ENCODE measurements at regions not wholly inside any gene's neighbourhood (a gene's known extent, or its start where the extent isn't known, plus 50 kb on each side); places are given as distances from the start of the nearest gene placed in this dataset.
A peak's percentile ranks its signal among the peaks of the same experiment; 100 is the strongest.

DNA sequence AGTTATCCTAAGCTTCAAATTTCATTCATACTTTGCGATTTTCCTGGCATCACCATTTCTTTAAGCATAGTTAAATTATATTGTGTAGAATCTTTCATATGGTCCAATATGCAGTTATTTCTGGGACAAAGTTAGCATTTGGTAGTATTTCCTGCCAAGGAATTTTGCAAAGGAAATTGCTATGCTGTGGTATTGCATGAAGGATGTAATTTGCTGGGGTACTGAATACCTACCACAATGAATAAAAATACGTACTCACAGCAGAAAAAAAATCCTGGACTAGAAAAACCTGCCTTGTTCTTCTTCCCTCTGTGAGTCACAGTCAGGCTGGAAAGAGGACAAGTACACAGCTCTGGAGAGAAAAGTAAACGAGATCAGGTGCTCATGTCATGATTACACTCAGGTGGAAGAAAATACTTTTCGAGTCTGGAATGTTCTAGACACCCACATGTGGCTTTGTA lies 241.2 kb downstream of the PTBP2 start:
- peak; percentile 8 for DNase-seq (ENCODE audit: low spot score)

DNA sequence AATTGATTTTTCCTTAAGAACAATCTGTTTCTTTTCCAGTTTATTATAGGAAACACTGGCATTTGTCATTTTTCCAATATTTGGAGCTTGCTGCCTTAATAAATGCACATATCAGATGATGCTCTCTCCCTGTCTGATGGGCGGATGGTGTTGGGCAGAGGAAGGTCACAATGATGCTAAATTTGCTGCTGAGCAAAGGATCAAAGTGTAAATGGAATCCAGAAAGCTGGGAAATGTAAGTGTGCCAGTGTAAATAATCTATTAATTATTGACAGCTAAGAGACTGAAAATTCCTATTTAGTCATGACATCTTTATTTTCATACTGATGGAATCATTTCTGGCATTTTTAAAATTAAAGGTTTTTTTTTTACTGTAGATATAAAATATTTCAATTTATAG lies 243.2 kb downstream of the PTBP2 start:
- FAIRE-seq (no peak), DNase-seq (ENCODE audit: low spot score) (no peak)

More for the DNA sequence above, 241.2 kb downstream of the PTBP2 start:
- FAIRE-seq: no peak

DNA sequence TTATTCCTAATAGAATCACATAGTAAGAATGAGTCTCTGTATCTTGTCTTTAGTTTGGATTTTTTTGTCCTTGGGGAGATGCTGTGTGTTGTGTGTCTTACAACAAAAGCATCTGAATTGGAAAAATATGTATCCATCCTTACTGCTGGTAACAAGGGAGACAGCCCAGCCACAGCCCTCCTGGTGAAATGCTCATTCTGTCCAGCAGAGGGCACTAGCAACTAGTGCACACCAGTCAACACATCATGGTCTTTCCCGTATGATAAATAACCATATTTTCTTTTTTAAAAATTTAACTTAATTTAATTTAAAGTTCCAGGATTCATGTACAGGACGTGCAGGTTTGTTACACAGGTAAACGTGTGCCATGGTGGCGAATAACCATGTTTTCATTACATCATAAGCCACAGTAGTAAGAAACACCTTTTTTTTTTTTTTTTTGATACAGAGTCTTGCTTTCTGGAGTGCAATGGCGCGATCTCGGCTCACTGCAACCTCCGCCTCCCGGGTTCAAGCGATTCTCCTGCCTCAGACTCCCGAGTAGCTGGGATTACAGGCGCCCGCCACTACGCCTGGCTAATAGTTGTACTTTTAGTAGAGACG lies 245.1 kb downstream of the PTBP2 start:
- DNase-seq (ENCODE audit: low spot score): peak; percentile 61
- FAIRE-seq: peak; percentile 65

DNA sequence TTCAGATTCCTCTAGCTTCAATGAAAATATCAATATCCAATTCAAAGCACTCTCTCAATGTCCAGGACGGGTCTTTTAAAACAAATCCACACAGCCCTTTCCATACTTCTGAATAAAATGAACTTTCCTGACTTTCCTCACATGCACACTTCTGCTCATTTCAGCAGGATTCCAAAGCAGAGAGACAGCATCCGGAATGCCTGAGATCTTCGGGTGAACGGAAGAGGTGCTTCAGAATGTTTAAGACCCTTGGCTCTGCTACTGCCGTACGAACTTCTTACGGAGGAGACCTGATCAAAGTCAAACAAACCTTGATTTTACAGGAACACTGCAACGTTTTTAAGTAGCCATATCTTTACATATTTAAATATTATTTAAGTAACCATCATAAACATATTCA lies 245.7 kb downstream of the PTBP2 start:
- DNase-seq (ENCODE audit: low spot score) (no peak), FAIRE-seq (no peak)

DNA sequence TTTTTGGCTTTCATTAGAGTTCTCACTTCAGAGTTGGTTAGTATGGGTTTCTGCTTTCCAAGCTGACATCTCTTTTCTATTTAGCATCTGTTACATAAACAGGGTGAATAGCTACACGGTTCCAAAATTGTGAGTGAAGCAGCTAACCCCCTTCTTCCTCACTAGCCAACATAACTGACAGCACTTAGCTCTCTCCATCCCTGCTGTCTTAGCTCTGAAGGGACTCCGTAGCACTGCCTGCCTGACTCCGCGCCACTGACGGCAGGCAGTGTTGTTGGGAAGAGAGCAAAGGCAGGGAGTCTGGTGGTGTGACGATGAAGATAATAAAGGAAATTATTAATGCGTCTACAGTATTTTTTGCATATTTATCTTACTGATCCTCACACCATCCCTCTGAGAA lies 247.0 kb downstream of the PTBP2 start:
- DNase-seq (ENCODE audit: low spot score): no peak
- no peak for FAIRE-seq

DNA sequence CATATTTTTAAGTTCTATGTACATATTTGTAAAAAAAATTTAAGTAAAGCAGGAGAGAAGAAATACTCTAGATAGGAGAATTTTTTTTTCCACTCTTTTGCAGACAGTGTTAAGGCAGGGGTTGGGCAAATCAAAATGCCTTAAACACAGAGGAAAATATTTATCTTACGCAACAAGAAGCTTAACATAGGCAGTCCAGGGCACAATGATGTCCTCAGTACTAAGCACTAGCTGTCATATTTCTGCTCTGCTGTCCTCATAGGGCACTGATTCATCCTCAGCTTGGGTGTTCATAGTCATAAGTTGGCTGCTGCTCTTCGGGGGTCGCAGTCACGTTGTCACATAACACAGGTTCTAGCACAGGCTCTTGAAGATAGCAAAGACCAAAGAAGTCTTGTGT lies 247.4 kb downstream of the PTBP2 start:
- FAIRE-seq (no peak), DNase-seq (ENCODE audit: low spot score) (no peak)

DNA sequence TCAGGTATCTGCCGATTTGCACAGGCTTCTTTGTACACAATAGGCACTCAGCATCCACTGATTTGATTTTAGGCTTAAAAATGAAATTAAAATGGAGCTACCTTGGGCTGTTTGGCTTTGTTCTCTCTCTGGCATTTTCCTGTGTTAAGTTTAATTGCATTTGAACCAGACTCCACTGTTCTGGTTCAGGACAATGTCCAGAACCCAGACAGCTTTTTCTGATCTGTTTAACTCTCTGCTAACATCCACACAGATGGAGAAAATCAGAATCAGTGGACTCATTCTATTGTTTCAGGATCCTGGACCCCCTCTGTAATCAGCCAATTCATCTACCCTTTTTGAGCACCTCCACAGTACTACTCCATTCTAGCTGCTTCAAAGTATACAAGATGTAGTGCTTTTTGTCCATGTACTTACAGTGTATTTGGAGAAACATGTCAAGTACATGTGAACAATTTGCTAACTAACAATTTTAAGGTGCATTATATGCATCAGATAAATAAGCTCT lies 248.1 kb downstream of the PTBP2 start:
- no peak for DNase-seq (ENCODE audit: low spot score)
- FAIRE-seq: no peak

DNA sequence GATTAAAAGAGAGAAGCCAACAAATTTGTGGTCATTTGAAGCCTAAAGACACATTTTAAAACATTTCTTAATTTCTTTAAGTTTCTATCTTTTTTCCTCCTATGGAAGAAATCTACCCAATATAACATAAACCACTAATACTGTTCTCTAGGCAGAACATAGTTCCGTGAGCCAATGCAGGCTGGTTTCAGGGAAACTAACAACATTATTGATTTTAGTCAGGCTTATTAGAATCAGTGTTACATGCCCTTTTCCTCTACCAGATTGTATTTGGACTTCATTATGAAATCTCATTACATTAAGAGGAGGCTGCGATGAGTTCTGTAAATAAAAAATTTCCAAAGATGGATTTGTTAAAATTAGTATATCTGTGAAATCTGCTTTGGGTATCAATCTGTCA lies 249.9 kb downstream of the PTBP2 start:
- FAIRE-seq: no peak
- DNase-seq (ENCODE audit: low spot score): no peak

DNA sequence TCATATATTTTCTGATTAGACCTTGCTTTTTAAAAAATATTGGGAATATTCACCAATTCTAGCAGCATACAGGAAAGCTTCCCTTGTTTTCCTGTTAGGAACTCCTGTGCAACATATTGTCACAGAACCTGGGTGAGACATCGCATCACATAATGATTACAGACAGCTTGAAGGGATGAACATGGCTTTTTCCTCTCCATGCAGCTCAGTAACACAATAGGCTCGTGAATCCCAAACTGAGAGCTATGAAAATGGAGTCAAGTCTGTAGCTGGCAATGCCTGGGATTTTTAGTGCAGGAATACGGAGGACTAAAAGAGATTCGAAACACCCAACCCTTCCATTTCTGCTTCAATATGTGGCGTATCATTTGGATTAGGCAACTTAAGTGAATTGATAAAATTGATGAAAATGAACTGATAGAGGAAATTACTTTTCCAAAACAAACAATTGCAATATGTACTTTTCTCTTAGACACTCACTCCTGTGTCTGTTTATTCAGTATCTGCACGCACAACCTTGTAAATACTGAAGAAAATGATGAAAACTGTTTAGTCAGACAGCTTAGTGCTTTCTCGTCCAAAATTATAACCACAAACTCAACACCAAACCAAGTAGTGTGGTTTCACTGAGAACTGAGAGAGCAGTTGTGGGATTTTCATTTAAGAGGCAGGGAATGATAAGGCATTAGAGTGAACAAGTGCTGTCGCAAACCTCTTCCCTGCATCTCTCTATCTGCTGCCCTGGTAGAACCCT lies 250.4 kb downstream of the PTBP2 start:
- FAIRE-seq: no peak

DNA sequence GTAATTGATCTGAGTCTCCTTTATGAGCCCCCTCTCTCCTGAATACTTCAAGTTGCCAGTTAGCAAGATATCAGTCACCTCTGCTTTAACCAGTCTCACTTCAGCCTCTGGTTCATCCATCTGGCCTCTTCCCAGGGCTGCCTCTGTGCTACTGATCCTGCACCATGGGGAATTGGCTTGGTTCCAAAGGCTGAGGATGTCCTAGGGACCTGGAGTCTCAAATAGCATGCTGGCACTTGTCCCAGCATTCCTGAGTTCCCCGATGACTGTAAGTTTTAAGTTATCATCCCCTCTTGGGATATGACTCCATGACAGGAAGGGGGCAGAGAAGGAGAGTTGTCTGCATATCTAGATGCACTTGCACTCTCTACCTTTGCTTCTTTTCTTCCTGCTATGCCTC lies 252.0 kb downstream of the PTBP2 start:
- DNase-seq (ENCODE audit: low spot score) (peak; percentile 25), FAIRE-seq (no peak)

More for the DNA sequence above, 250.4 kb downstream of the PTBP2 start:
- no peak for DNase-seq (ENCODE audit: low spot score)

DNA sequence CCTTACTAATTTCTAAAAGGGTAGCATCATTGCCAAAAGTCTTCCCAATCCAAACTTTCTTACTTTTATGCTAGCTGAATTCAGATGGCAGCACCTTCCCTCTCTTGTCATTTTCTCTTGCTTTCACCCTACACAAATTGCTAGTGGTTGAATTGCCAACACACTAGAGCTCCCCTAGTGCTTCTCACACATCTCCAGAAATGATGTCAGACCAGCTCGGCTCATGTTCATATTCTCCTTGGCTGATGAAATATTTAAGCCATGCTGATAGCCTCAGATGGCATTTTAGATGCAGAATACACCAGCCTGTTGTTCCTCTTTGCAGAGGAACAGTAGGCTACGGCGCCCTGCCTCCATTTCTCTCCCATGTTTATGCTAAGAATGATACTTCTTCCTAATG lies 256.9 kb downstream of the PTBP2 start:
- no peak for DNase-seq (ENCODE audit: low spot score)

DNA sequence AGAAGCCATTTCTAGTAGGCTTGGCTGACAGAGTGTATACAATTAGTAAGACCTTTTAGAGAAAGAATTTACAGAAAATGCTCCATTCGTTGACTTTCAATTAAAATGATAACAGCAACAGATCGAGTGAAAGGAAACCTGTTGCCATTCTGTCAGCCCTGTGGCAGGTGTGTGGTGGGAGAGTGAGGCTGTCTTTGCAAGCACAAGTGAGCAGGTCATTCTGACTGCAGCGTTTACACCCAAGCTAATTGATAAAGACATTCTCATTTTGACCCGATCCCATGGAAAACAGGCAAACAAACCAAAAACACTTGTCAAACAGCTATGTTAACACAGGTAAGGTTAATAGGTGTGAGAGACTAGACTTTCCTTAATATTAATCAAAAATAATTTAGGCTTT lies 257.3 kb downstream of the PTBP2 start:
- DNase-seq (ENCODE audit: low spot score) (no peak), FAIRE-seq (no peak)

More for the DNA sequence above, 256.9 kb downstream of the PTBP2 start:
- no peak for FAIRE-seq

DNA sequence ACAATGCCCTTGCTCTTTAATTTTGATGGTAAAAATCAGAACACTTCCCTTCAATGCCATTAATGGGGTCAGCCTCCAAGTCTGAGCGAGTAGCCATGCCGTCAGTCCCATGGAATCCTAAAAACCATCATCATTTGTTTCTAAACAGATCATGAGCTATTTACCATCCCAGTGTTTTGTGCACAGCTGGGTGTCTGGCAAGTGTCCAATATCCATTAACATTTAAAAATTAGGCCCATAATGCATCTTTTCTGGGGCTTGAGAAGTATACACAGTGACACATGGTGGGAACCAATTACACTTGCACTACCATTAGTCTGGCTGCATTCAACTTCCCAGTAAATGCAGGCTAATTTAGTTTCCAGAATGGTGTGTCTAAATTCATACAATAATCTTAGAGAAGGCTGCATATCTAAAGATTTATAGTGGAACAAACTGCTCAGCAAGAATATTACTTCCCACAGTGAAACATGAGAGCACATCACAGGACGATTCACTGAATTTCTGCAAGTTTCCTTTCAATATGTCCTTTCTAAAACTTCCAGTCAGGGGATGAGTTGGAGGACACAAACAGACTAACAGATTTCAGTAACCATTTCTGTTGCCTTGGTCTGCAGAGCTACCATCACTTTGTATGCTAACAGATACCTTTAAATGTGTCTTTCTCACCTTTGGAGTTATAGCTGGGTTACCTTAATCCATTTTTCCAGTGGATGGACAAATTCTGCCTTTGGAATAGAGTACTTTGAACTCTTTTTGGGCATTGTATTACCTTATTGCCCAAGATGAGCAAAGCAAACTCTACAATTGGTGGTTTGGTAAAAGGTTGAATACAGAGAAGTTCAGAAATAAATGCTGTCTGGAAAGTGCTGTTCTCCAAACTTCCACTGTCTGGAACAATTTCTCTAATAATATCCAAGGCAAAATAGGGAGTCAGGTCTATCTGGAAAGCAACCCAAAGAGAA lies 258.0 kb downstream of the PTBP2 start:
- FAIRE-seq: no peak
- DNase-seq (ENCODE audit: low spot score): no peak

DNA sequence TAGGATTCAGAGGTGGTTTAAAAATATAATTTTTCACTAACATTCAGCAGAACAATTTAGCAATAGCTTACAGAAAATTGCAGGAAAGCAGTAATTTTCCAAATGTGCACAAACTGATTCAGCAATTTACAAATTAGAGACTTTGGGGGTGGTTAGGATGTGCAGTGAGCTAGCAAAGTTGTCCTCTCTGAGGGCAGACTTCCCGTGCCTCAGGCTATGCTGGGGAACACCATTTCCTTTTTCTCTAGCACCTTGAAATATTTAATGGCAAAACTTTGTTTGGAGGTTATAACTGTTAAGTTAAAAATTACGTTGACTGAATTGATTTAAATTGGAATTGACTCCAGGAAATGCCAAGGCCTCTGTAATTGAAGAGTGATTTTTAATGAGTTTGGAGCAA lies 258.9 kb downstream of the PTBP2 start:
- no peak for FAIRE-seq
- no peak for DNase-seq (ENCODE audit: low spot score)

DNA sequence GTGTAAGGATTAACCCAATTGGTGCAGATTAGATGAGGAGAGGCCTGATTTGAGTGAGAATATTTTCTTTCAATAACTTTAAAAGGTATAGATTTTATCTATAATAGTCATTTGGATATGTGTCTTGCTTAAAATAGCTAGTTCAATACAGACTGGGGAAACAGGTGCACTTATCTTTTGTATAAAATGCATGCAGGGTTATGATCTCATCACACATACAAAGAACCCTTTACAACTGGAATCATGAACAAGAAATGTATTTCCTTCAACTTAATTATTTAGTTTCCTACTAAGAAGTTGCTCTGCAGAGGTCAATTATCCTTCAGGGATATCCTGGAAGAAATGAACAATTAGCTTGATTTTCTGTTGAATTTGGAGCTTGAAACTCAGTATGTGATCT lies 259.6 kb downstream of the PTBP2 start:
- FAIRE-seq: no peak
- no peak for DNase-seq (ENCODE audit: low spot score)

DNA sequence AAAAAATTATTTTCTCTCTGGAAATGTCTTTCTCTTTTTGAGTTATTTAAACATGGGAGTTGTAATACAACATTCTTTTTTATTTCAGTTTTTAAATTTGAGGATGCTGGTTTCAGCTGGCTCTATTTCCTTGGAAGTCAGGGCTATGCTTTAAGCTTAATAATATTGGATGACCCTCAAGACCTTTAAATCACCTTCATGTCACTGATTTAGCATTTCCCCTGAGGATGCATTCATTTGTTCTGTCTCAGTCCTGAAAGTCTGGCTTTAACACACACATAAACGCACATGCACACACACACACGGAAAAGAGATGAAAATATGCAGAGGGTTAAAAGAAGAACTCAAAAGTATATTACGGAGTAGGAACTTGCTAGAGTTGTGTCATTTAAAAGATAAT lies 260.5 kb downstream of the PTBP2 start:
- DNase-seq (ENCODE audit: low spot score): no peak
- no peak for FAIRE-seq

DNA sequence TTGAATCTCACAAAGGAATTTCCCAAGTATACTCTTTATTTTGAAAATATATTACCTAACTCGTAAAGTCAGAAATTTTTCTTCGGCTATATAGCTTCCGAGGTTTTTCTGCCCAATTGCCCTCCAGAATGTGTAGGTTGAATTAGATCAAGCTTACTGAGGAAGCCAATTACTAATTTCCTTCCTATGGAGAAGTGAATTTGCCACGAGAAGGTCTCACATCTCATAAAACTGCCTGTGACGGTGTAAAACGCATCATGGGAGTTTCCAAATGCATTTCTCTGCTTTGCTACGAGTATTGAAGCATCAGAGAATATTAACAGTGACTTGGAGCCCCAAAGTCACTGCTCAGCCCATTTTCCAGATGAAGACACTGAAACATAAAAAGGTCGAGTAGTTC lies 262.3 kb downstream of the PTBP2 start:
- no peak for FAIRE-seq
- no peak for DNase-seq (ENCODE audit: low spot score)

DNA sequence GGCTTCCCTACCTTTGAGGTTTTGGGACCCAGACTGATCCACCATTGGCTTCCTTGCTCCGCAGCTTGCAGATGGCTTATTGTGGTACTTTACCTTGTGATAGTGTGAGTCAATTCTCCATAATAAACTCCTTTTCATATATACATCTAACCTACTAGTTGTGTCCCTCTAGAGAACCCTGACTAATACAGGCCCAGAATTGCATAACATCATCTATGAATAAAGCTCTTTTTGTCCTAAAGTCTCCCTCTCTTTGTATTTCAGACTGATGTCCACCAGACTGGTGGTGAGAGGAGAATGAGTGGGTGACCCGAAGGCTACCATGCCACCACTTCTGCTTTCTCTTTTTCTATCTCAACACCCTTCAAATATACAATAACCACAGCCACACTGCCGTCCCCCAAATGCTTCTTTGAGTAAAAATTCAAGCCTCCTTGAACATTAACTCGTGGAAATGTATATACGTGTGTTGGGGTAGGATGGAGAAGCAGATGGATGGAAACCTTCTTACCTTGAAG lies 265.7 kb downstream of the PTBP2 start:
- no peak for DNase-seq (ENCODE audit: low spot score)
- no peak for FAIRE-seq

DNA sequence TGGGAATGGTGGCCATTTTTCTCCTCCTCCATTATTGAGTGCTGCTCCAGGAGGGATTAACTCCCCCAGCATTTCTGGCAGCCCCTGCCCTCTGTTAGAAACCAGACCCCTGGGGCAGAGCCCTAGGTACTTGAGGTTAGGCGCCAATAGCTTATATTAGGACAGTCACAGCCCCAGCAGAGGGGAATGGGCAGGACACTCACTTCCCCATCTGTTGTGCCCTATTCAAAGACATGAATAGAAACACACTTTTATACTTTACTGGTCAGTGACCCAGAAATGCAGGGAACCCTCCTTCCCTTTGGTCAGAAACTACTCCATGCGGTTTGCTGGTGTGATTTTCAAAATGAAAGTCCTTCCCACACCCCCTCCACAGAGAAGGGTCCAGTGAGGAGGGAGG lies 267.7 kb downstream of the PTBP2 start:
- FAIRE-seq: no peak
- no peak for DNase-seq (ENCODE audit: low spot score)

DNA sequence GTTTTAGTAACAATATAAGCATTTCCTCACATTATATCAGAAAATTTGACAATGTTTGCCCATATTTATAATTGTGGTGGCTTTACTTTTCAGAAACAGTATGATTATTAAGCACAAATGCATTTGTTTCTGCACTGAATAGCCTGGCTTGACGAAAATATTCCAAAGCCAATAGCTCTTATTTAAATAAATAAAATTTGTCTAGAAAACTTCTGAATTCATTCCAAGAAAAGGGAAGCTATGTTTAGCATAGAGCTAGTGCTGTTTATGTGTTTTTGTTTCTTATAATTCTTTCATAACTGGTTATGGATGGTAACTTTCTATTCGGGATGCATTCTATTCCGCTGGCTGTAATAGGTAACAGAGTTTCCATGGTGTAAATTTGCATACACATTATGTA lies 268.6 kb downstream of the PTBP2 start:
- FAIRE-seq: no peak
- DNase-seq (ENCODE audit: low spot score): no peak

DNA sequence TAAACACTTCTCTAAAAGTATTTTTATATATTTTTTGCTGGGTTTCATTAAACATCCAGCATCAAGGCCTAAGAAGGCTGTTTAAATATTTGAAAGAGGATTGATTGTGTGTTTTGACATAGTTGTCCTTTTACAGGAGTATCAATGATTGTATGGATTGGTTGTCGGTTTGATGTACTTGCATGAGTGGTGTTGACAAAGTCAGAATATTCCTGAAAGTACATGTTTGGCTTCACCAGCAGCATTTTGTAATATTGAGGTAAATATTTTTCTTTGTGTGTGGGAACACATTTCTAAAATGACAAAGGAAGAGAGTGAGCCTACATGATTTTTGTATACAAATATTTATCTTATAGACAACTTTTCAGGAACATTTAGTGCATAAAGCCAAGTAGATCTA lies 269.7 kb downstream of the PTBP2 start:
- DNase-seq (ENCODE audit: low spot score) (no peak), FAIRE-seq (no peak)

DNA sequence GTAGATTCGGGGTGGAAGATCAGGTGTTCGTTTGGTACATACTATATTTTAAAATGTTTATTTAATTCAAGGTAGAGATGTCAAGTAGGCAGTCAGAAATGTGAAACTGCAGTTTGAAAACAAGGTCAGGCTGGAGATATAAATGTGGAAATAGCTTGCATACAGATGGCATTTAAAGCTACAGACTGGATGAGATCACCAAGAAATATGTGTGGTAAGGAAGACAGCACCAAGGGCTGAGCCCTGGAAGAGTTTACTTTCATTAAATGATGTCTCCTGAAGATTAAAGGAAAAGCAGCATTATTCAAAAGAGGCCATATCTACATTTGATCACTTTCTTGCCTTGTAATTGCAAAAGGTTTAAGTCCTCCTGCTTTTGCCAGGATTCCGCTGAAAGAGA lies 271.3 kb downstream of the PTBP2 start:
- FAIRE-seq (no peak), DNase-seq (ENCODE audit: low spot score) (no peak)
